Neural progenitor cell (in vitro differentiated cells): ENCODE measurements at regions not wholly inside any gene's neighbourhood (a gene's known extent, or its start where the extent isn't known, plus 50 kb on each side); places are given as distances from the start of the nearest gene placed in this dataset.

Source experiments
- CTCF ChIP-seq: fragments of 200-600 bp; sonication (generic); IDR thresholded peaks from 2 replicates; pipeline ENCODE4 v1.5.1; 2017; ENCODE audit warnings: antibody characterized with exemption, mild to moderate bottlenecking
- EZH2 ChIP-seq: fragments of 200-600 bp; sonication (generic); IDR thresholded peaks from 2 replicates; pipeline ENCODE4 v1.6.1; 2017; ENCODE audit warnings: antibody characterized with exemption, mild to moderate bottlenecking, moderate library complexity
- EZH2phosphoT487 ChIP-seq: fragments of 200-600 bp; sonication (generic); IDR thresholded peaks from 2 replicates; pipeline ENCODE4 v1.6.1; 2017; ENCODE audit warnings: antibody characterized with exemption

- TF ChIP-seq CTCF (peak; percentile 19), EZH2 (no peak), EZH2phosphoT487 (peak; percentile 66)
Measured at GRCh38 chr2:219965287-219966194, 338.1 kb downstream of the SLC4A3 start.
